ENCODE measurements at regions not wholly inside any gene's neighbourhood (a gene's known extent, or its start where the extent isn't known, plus 50 kb on each side); places are given as distances from the start of the nearest gene placed in this dataset.
"Not testable (repeated sequence)": the region's sequence is repeated elsewhere in the genome, so short reads cannot be mapped to it uniquely, and the experiment has no call there.

- DNase-seq (ENCODE audit: low read depth): no peak
These were observed 339.2 kb upstream of the KAZN start for GRCh38 chr1:14259191-14259757.

GRCh38 chr1:14260480-14260879, 338.0 kb upstream of the KAZN start:
- DNase-seq (ENCODE audit: low read depth): no peak

GRCh38 chr1:14261395-14261794, 337.1 kb upstream of the KAZN start:
- no peak for DNase-seq (ENCODE audit: low read depth)

- no peak for DNase-seq (ENCODE audit: low read depth)
These were observed 335.8 kb upstream of the KAZN start for GRCh38 chr1:14262637-14263036.

- DNase-seq (ENCODE audit: low read depth): no peak
These were observed 335.3 kb upstream of the KAZN start for GRCh38 chr1:14263225-14263624.

GRCh38 chr1:14263671-14264070, 334.8 kb upstream of the KAZN start:
- no peak for DNase-seq (ENCODE audit: low read depth)

- DNase-seq (ENCODE audit: low read depth): no peak
These were observed 333.0 kb upstream of the KAZN start for GRCh38 chr1:14265495-14265894.

- no peak for DNase-seq (ENCODE audit: low read depth)
These were observed 330.5 kb upstream of the KAZN start for GRCh38 chr1:14267991-14268390.

GRCh38 chr1:14270821-14271220, 327.7 kb upstream of the KAZN start:
- DNase-seq (ENCODE audit: low read depth): no peak

GRCh38 chr1:14273811-14274210, 324.7 kb upstream of the KAZN start:
- DNase-seq (ENCODE audit: low read depth): no peak

- not testable (repeated sequence) for DNase-seq (ENCODE audit: low read depth)
These were observed 318.6 kb upstream of the KAZN start for GRCh38 chr1:14279891-14280290.

- no peak for DNase-seq (ENCODE audit: low read depth)
These were observed 317.6 kb upstream of the KAZN start for GRCh38 chr1:14280909-14281308.

GRCh38 chr1:14281412-14281811, 317.1 kb upstream of the KAZN start:
- no peak for DNase-seq (ENCODE audit: low read depth)

- no peak for DNase-seq (ENCODE audit: low read depth)
These were observed 315.8 kb upstream of the KAZN start for GRCh38 chr1:14282707-14283106.

GRCh38 chr1:14285238-14285637, 313.2 kb upstream of the KAZN start:
- no peak for DNase-seq (ENCODE audit: low read depth)

GRCh38 chr1:14291182-14291581, 307.3 kb upstream of the KAZN start:
- DNase-seq (ENCODE audit: low read depth): not testable (repeated sequence)

- DNase-seq (ENCODE audit: low read depth): no peak
These were observed 306.0 kb upstream of the KAZN start for GRCh38 chr1:14292520-14292919.

- DNase-seq (ENCODE audit: low read depth): no peak
These were observed 304.5 kb upstream of the KAZN start for GRCh38 chr1:14294006-14294405.

- no peak for DNase-seq (ENCODE audit: low read depth)
These were observed 303.5 kb upstream of the KAZN start for GRCh38 chr1:14294860-14295536.

- DNase-seq (ENCODE audit: low read depth): no peak
These were observed 301.7 kb upstream of the KAZN start for GRCh38 chr1:14296795-14297194.

- no peak for DNase-seq (ENCODE audit: low read depth)
These were observed 301.1 kb upstream of the KAZN start for GRCh38 chr1:14297356-14297755.

- DNase-seq (ENCODE audit: low read depth): no peak
These were observed 299.7 kb upstream of the KAZN start for GRCh38 chr1:14298806-14299205.

GRCh38 chr1:14300991-14301703, 297.3 kb upstream of the KAZN start:
- DNase-seq (ENCODE audit: low read depth): no peak

- DNase-seq (ENCODE audit: low read depth): no peak
These were observed 296.8 kb upstream of the KAZN start for GRCh38 chr1:14301704-14302024.

All from T follicular helper cell (primary cell).